ENCODE measurements at regions not wholly inside any gene's neighbourhood (a gene's known extent, or its start where the extent isn't known, plus 50 kb on each side); places are given as distances from the start of the nearest gene placed in this dataset.

DNA sequence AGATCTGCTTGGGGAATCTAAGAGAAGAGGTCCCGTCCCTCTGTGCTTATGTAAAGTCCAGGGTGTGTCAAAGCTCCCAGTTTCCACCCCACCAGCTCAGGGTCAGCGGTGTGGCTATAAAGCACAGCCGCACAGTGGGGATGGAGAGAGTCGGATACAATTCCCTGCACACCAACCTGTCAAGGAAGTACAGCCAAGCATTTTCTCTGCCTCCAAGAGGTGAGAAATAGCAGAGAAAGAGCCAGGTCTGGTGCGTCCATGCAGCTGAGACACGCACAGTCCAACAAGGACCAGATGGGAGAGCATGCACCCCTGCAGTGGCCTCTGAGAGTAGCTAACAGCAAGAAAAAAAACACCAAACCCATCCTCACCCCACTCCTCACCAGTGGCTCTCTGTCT, 61.3 kb upstream of the WAC start:
- H3K36me3 ChIP-seq (ENCODE audit: control insufficient read depth, insufficient read depth, low read length) = no peaks in the 10 kb centered on the region
- H3K4me1 ChIP-seq = no peaks in the 10 kb centered on the region
- POLR2A ChIA-PET = no interaction called here
- no peaks in the 10 kb centered on the region for H3K4me1 Mint-ChIP-seq (ENCODE audit: low read depth, unreplicated experiment)
- peaks cover 16% of the 10 kb centered on the region for H3K9me3 Mint-ChIP-seq (ENCODE audit: unreplicated experiment)
- CTCF ChIA-PET = no interaction called here
- no peak for DNase-seq
- no peaks in the 10 kb centered on the region for H3K9me3 ChIP-seq
- H3K36me3 Mint-ChIP-seq (ENCODE audit: insufficient read depth, unreplicated experiment) = no peaks in the 10 kb centered on the region
- intact Hi-C loops (cut with micrococcal nuclease; ENCODE audit: unreplicated experiment) = no loop called here
- no peak overlapping the region for H3K27ac Mint-ChIP-seq (ENCODE audit: unreplicated experiment)
- no peak overlapping the region for H3K4me3 Mint-ChIP-seq (ENCODE audit: unreplicated experiment)
- TF ChIP-seq, protein P1, sequence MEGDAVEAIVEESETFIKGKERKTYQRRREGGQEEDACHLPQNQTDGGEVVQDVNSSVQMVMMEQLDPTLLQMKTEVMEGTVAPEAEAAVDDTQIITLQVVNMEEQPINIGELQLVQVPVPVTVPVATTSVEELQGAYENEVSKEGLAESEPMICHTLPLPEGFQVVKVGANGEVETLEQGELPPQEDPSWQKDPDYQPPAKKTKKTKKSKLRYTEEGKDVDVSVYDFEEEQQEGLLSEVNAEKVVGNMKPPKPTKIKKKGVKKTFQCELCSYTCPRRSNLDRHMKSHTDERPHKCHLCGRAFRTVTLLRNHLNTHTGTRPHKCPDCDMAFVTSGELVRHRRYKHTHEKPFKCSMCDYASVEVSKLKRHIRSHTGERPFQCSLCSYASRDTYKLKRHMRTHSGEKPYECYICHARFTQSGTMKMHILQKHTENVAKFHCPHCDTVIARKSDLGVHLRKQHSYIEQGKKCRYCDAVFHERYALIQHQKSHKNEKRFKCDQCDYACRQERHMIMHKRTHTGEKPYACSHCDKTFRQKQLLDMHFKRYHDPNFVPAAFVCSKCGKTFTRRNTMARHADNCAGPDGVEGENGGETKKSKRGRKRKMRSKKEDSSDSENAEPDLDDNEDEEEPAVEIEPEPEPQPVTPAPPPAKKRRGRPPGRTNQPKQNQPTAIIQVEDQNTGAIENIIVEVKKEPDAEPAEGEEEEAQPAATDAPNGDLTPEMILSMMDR (IDR thresholded peaks at IDR 0.05; ENCODE audit: insufficient read depth in 1 of 2, low read depth in 1 of 2, low read length in 1 of 2, severe bottlenecking in 1 of 2, unreplicated experiment in 1 of 2) = no peak
- H3K27me3 Mint-ChIP-seq (ENCODE audit: insufficient read depth, unreplicated experiment) = no peaks in the 10 kb centered on the region
- no peak overlapping the region for H3K4me3 ChIP-seq (ENCODE audit: low read depth, low read length)
- no TSS peak for BruUV-seq (replicated peaks)
- H3K27me3 ChIP-seq (replicated peaks; ENCODE audit: control insufficient read depth, insufficient read depth, low read length) = no peaks in the 10 kb centered on the region; the same call in 1 of the 2 replicates

DNA sequence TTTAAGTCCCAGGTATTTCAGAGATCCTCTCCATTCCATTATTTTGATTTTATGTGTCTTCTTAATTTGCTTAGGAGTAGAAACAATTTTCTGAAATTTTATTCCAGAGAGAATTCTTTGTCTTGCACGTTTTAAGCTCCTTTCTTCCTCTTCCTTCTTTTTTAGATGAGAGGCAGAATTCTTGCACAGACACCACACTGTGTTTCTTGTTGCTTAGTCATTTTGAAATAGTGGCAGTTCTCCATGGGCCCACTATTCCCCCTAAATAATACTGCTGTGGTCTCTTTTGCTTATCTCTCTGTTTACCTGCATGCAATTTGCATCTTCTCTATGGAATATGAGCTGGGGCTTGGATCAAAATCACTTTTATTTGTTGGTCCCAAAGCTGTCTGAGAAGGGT, 54.3 kb upstream of the WAC start:
- Mint-ChIP-seq H3K9me3 (ENCODE audit: unreplicated experiment) (peaks cover 10% of the 10 kb centered on the region), H3K4me1 (ENCODE audit: low read depth, unreplicated experiment) (no peaks in the 10 kb centered on the region), H3K27ac (ENCODE audit: unreplicated experiment) (no peak overlapping the region), H3K4me3 (ENCODE audit: unreplicated experiment) (no peak overlapping the region), H3K27me3 (ENCODE audit: insufficient read depth, unreplicated experiment) (no peaks in the 10 kb centered on the region), H3K36me3 (ENCODE audit: insufficient read depth, unreplicated experiment) (no peaks in the 10 kb centered on the region)
- H3K36me3 ChIP-seq (ENCODE audit: control insufficient read depth, insufficient read depth, low read length) = no peaks in the 10 kb centered on the region
- POLR2A ChIA-PET = no interaction called here
- no peaks in the 10 kb centered on the region for H3K27me3 ChIP-seq (replicated peaks; ENCODE audit: control insufficient read depth, insufficient read depth, low read length)
- no TSS peak for BruUV-seq (replicated peaks)
- H3K4me1 ChIP-seq = no peaks in the 10 kb centered on the region
- CTCF ChIA-PET = no interaction called here
- no peak overlapping the region for H3K4me3 ChIP-seq (ENCODE audit: low read depth, low read length)
- H3K9me3 ChIP-seq = no peaks in the 10 kb centered on the region
- TF ChIP-seq, protein P1 (IDR thresholded peaks at IDR 0.05; ENCODE audit: insufficient read depth in 1 of 2, low read depth in 1 of 2, low read length in 1 of 2, severe bottlenecking in 1 of 2, unreplicated experiment in 1 of 2) = no peak
- DNase-seq = no peak
- intact Hi-C loops (cut with micrococcal nuclease; ENCODE audit: unreplicated experiment) = no loop called here

DNA sequence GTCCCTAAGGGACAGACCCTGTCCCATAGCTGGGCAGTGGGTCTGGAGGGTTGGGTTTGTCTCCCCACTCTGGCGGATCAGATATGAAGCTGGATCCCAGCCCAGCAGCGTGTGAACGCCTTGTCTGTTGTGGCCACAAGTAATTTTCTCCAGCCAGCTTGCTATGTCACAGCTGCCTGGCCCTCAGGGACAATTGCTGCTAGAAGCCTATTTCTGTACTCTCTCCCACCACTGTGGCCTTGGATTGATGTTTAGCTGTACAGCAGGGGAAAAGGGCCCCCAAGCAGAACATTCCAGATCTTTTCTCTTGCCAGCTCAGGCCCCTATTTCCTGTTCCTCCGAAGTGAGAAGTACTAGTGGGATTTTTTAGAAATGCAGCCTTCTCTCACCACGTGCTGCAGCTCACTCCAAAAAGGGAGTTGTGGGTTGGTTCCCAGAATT, 53.5 kb upstream of the WAC start:
- ChIA-PET POLR2A (no interaction called here), CTCF (no interaction called here)
- Mint-ChIP-seq H3K9me3 (ENCODE audit: unreplicated experiment) (peaks cover 2% of the 10 kb centered on the region), H3K27me3 (ENCODE audit: insufficient read depth, unreplicated experiment) (no peaks in the 10 kb centered on the region), H3K4me1 (ENCODE audit: low read depth, unreplicated experiment) (no peaks in the 10 kb centered on the region), H3K36me3 (ENCODE audit: insufficient read depth, unreplicated experiment) (no peaks in the 10 kb centered on the region), H3K27ac (ENCODE audit: unreplicated experiment) (no peak overlapping the region), H3K4me3 (ENCODE audit: unreplicated experiment) (no peak overlapping the region)
- Histone ChIP-seq H3K9me3 (no peaks in the 10 kb centered on the region), H3K4me1 (no peaks in the 10 kb centered on the region), H3K27me3 (replicated peaks; ENCODE audit: control insufficient read depth, insufficient read depth, low read length) (no peaks in the 10 kb centered on the region), H3K4me3 (ENCODE audit: low read depth, low read length) (no peak overlapping the region), H3K36me3 (ENCODE audit: control insufficient read depth, insufficient read depth, low read length) (no peaks in the 10 kb centered on the region)
- no TSS peak for BruUV-seq (replicated peaks)
- intact Hi-C loops (cut with micrococcal nuclease; ENCODE audit: unreplicated experiment) = no loop called here
- DNase-seq = no peak
- TF ChIP-seq, protein P1 (IDR thresholded peaks at IDR 0.05; ENCODE audit: insufficient read depth in 1 of 2, low read depth in 1 of 2, low read length in 1 of 2, severe bottlenecking in 1 of 2, unreplicated experiment in 1 of 2) = no peak

Measured in Caco-2 (cell line).